Renal cortical epithelial cell (primary cell): ENCODE measurements at regions not wholly inside any gene's neighbourhood (a gene's known extent, or its start where the extent isn't known, plus 50 kb on each side); places are given as distances from the start of the nearest gene placed in this dataset.
"Not testable (repeated sequence)": the region's sequence is repeated elsewhere in the genome, so short reads cannot be mapped to it uniquely, and the experiment has no call there.

ENCODE experiments used
- DNase-seq: peaks from one replicate; pipeline ENCODE4 v3.0.0-alpha.2; 2011; ENCODE audit warnings: low read depth

DNA sequence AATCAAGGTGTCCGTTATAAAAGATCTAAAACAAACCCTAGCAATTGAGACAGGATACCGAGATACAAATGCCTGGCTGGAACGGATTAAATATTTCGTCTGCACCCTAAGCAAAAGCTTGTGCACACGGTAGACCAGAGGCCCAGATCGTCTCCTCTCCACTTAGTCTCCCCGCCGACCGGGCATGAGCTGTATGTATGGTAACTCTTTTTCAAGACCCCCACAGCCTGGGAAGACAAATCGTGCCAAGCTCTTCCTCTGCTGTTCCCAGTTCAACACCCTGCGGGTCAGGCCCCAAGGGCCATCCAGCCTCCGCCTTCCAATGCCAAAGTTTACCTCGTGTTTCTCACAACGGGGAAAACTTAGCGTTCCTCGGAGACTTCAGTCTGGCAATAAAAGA is 285.7 kb upstream of the GALNT17 start:
- DNase-seq, result no peak

DNA sequence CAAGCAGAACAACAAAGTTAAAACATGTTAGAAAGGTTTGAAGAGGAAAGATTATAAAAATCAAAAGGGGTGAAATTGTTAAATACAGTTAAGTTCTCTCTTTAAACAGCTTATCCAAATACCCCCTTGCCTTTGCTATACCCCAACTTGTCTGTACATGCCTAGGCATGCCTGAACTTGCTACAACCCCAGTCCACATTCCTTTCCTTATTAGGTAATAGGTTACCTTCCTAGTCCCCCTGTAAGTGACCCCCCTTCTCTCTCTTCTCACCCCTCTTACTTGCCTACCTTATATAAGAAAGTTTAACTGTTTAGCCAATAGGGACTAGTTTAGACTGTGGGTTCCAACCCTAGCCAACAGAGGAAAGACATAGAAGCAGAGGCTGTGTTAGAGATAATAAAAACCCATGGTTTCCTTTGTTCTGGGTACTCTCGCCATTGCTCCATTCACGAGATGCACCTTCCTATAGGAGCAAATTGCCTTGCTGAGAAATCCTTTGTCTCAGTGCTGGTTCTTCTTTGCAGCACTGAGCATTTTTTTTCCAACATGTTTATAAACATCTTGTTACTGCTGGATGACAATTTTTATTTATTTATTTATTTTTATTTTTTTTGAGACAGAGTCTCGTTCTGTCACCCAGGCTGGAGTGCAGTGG is 282.2 kb upstream of the GALNT17 start:
- no peak for DNase-seq

DNA sequence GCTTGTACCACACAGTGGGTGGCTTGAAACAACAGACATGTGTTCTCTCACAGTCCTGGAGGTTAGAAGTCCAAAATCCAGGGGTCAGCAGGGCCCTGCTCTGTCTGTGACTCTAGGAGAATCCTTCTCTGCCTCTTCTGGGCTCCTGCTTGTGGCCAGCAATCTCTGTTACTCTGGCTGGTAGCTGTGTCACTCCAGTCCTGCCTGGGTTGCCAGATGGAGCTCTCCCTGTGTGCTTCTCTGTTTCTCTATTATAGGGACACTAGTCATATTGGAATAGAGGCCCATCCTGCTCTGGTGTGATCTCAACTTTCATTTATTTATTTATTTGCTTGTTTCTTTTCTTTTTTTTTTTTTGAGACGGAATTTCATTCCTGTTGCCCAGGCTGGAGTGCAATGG is 276.6 kb upstream of the GALNT17 start:
- DNase-seq, result no peak

DNA sequence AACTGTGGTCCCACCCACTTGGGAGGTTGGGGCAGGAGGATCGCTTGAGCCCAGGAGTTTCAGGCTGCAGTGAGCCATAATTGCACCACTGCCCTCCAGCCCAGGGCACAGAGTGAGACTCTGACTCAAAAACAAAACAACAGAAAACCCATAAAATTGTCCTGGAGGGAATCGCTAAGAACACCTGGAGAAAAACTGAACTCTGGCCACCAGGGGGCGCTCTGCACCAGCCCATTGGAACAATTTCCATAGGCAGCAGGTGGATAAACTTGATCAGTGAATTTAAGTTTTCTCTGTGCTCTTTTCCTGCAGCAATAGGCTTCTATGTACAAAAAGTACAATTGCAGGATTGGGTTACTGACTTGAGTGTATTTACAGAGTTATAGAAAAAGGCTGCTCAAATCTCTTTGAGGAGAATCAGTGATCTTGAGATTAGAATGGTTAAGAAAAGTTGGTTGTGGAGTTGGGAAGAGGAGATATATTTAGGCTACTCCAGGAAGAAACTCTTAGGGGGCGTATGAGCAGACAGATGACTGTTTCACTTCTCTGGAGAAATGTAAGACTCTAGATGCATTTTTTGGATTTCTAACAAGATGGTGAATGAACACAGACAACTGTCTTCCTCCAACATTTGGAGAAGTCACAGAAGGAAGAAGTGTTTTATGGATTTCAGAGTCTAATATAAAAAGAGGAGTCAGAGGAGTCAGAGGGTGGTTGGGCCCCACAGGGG is 274.9 kb upstream of the GALNT17 start:
- peak; percentile 13 for DNase-seq

DNA sequence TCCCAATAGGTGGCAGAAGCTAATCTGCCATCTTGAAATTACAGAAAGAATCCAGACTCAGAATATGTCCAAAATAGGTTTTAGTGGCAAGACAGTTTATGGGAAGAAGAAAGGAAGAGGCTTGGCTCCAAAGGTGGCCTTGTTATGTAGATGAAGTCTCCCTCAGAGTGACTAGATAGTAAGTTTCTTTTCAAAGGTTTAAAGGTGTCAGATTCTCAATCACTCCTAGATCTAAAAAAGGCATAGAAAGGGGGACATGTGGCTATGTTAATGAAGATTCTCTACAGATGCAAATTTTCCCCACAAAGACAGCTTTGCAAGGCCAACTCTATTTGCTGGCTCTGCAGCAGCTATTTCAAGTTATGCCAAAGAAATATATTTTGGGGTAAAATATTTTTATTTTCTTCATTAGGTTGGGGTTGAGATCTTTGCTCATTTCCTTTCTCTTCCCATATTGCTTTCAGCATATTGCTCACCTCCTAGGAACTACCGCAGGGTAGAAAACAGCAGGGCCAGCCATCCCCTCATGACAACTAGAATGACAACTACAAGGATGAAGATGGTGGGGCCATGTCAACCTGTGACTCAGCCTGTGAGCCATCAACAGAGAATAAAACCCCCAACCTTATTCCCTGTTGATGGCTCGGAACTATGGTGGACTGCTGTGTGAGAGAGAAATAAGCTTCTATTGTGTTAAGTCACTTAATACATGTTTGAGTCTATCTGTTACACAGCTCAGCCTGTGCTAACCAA is 274.0 kb upstream of the GALNT17 start:
- DNase-seq, result no peak

DNA sequence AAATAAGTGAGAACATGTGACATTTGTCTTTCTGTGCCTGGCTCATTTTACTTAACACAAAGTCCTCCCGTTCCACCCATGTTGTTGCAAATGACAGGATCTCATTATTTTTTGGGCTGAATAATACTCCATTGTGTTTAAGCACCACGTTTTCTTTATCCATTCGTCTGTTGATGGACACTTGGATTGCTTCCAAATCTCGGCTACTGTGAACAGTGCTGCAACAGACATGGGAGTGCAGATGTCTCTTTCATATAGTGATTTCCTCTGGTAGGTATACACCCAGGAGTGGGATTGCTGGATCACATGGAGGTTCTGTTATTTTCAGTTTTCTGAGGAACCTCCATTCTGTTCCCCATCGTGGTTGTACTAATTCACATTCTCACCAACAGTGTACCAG is 264.4 kb upstream of the GALNT17 start:
- no peak for DNase-seq

DNA sequence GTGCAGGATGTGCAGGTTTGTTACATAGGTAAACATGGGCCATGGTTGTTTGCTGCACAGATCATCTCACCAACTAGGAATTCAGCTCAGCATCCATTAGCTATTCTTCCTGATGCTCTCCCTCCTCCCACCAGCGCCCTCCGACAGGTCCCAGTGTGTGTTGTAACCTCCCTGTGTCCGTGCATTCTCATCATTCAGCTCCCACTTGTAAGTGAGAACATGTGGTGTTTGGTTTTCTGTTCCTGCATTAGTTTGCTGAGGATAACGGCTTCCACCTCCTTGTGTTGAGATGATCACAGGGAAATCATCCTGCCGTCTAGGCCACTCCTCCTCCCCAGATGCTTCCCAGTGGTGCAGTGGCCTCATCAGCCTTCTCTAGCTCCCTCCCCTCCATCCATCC is 261.6 kb upstream of the GALNT17 start:
- no peak for DNase-seq

DNA sequence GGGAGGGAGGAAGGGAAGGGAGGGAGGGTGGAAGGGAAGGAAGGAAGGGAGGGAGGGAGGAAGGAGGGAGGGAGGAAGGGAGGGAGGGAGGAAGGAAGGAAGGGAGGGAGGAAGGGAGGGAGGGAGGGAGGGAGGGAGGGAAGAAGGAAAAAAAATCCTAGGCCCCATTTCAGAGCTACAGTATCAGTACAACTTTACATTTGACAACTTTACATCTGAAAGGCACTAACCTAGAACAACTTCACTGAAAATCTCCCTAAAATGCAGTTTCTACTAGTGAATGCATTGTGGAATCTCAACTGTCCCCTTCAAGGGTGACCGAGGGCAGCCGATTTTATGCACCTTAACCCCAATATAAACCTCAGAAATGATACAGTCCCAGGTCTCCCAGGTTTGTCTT is 259.8 kb upstream of the GALNT17 start:
- DNase-seq, result no peak

DNA sequence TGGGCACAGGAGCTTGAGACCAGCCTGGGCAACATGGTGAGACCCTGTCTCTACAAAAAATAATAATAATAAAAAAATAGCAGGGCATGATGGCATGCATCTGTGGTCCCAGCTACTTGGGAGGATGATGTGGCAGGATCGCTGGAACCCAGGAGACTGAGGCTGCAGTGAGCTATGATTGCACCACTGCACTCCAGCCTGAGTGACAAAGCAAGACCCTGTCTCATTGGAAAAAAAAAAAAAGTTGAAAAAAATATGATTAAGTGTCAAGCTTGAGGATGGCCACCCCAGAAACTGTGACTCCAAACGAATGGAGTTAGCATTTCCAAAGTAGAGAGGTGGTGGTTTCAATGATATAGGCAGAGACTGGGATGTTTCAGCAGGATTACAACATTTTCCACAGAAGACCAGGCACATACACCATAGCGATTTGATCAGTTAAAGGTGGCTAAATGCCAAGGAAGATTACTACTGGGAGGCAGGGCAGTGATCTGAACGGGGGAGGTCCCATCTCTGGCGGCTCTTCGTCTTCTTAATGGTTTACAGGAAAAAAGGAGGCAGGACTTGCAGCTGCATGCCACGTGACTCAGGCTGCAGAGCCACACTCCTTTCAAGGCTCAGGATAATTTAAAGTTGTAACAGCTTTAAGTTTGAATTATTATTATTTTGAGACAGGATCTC is 250.6 kb upstream of the GALNT17 start:
- no peak for DNase-seq

DNA sequence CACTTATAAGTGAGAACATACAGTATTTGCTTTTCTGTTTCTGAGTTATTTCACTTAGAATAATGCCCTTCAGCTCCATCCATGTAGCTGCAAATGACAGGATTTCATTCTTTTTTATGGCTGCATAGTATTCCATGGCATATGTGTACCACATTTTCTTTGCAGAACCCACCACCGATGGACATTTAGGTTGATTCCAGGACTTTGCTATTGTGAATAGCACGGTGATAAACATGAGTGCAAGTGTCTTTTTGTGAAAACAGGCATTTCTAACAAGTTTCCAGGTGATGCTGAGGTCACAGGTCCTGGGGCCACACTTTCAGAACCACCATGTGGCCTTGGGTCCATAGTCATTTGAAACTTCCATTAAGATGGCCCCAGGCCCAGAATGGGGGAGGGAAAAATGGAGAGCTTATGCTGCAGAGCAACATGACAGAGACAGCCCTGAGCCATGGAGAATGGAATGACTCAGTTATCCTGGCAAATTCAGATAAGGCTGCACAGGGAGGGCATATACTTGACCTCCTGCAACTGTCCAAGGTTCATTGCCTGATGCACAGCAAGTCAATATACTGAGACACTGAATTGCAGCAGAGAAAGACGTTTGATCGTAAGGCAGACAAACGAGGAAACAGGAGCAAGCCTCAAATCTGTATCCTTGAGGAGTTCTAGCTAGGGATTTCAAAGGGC is 248.0 kb upstream of the GALNT17 start:
- no peak for DNase-seq

DNA sequence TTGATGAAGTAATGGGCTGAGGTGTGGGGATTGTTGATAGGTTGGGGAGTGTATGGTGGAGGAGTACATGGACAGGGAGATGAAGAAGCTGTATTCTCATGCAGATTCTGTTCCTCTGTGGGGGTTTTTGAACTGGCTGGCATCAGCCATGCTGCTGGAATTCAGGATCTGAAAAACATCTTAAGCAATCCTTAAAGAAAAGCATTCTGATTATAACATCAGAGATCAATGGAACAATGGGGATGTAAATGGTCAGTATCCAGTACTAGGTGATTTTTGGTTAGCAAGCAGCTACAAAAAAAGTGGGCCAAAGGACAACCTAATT is 247.5 kb upstream of the GALNT17 start:
- DNase-seq, result no peak

DNA sequence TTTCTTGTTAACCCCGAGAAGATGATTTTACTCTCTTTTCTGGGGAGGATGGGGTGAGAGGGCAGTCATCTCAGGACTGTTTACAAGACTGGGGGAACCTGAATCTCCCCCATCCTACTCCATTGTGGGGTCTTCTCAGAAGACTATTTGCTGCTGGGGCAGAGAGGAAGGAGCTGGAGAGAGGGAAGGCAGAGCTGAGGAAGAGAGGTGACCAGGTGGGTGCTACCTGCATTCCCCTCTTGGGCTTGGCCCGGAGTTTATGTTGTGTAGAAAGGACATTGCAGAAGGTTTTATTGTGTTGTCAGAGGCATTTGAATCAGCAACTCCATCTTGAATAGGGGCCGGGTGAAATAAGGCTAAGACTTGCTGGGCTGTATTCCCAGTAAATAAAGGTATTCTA is 247.1 kb upstream of the GALNT17 start:
- DNase-seq, result no peak

DNA sequence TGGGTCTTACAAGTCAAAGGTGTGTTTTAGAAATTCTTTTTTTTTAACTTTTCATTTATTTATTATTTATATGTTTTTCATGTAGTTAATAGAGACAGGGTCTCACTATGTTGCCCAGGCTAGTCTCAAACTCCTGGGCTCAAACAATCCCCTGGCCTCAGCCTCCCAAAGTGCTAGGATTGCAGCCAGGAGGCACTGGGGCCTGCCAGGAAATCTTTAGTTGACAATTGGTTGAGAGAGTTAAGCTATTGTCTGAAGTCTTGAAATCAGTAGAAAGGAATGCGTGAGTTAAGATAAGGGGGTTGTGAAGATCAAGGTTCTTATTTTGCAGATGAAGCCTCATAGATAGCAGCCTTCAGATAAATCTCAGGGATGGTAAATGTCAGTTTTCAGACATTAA is 245.4 kb upstream of the GALNT17 start:
- DNase-seq, result no peak

DNA sequence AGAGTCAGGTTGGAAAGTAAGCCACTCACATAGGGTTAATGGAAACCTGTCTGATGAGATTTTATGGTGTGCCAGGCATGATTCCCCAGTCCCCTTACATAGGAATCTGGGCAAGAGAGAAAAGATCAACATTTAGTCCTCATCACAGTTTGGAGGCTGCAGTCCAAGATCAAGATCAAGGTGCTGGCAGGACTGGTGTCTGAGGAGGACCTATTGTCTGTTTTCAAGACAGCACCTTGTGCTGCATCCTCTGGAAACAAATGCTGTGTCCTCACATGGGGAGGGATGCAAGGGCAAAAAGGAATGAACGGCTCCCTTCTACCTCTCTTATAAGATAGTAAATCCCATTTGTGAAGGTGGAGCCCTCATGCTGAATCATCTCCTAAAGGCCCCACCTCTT is 244.8 kb upstream of the GALNT17 start:
- no peak for DNase-seq

DNA sequence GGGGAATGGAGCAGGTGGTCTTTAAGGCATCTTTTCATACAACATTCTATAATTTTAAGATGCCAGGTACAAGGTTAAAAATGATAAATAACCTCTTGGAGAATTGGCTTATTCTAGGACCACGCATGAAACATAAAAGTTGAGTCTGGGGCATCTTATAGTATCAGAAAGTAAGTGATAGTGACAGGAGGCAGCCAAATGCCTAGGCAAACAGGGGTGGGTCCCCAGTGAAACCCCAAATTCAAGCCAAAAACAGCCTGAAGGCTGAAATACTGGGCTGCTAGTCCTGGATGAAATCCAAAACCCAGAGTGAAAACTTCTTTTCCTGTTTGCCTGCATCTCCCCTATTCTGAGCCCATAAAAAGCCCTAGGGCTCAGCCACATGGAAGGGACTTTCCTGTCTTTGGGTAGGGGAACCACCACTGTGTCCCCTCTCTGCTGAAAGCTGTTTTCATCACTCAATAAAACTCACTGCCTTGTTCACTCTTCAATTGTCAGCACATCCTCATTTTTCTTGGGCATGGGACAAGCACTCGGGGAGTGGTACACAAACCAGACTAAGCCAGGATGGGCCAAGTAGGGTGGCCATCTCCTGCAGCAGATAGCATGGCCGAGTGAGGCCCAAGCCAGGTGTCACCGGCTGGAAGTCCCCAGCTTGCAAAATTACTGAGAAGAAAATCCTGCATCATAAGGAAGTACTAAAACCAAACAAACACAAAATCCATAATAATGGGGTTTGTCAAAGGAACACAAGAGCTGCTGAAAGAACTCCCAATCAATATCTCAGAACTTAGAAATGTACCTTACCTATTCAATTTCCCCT is 241.6 kb upstream of the GALNT17 start:
- DNase-seq, result no peak

DNA sequence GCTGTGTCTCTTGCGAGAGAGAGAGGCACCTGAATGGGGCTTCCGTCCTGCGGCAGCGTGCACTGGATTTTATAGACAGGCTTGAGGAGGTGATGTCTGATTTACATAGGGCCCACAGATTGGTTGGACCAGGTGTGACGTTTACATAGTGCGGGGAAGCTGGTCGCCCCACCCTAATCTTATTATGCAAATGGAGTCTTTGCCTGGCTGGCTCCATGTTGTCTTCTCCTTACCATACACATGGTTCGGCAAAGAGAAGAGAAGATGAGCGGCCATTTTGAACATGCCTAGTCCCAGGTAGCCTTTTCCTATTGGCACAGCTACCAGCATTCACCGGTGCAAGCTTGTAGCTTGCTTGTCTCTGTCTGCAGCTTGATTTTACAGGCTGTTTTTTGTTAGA is 238.5 kb upstream of the GALNT17 start:
- no peak for DNase-seq

DNA sequence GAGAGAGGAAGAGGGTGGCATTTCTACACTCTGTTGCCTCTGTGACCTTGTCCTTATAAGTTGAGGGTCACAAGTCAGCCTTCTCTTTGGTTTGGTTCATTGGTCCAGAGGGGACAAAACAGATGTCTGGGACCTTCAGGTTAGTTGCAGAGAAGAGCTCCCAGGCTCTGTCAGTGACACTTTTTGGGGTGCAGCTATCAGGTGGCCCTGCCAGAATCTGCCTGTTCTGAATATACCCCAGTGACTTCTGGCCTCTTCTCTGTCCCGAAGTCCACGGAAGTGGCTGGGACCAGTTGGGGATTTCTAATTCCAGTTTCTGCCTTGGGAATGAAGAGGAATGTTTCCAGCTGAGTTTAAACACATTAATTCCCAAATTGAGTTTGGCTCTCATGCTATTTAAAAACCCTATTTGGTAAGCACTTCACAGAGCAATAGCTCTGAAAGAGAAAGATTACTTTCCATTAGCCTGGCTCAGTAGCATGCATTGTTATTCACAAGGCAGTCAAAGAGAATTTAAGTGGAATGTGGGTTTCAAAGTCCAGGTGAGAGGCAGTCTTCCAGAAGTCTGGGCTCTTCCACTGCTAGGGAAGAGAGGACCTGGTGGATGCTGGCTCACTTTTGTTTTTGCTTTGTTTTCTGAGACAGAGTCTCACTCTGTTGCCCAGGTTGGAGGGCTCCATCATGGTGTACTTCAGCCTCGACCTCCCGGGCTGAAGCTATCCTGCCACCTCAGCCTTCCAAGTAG is 237.8 kb upstream of the GALNT17 start:
- DNase-seq, result no peak

DNA sequence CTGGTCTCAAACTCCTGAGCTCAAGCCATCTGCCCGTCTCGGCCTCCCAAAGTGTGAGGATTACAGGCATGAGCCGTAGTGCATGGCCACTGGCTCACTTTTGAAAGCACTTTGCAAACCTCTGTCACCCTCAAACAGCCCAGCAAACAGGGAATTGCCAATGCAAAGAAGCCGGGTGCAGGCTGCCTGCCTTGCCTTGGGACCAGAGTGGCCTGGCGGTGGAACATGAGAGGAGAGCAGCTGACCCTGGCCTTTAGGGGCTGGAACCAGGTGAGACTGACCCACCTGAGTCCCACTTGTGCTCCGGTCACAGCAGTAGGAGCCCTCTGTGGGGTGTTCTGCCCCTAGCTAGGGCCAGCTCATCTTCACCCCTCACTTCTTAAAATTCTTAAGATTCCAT is 237.1 kb upstream of the GALNT17 start:
- no peak for DNase-seq

DNA sequence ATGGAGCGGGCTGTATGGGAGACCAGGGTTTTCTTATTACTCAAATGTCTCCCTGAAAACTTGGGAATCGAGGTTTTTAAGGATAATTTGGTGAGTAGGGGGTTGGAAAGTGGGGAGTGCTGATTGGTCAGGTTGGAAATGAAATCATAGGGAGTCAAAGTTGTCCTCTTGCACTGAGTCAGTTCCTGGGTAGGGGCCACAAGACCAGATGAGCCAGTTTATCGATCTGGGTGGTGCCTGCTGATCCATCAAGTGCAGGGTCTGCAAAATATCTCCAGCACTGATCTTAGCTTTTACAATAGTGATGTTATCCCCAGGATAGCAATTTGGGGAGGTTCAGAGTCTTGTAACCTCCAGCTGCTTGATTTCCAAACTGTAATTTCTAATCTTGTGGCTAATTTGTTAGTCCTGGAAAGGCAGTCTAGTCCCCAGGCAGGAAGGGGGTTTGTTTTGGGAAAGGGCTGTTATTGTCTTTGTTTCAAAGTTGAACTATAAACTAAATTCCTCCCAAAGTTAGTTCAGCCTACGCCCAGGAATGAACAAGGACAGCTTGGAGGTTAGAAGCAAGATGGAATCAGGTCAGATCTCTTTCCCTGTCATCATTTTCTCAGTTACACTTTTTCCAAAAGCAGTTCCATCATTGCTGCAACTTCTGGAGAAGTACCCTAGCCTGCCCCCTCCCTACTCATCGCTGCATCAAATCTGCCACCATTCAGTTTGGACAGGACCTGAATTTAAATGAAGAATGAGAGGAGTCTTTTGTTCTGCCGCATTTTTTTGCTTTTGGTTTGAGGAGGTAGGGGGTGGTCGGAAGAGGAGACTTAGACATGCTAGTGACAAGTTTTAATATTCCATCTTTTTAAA is 236.4 kb upstream of the GALNT17 start:
- DNase-seq, result not testable (repeated sequence)
